ENCODE measurements at regions not wholly inside any gene's neighbourhood (a gene's known extent, or its start where the extent isn't known, plus 50 kb on each side); places are given as distances from the start of the nearest gene placed in this dataset.

- DNase-seq, result no peak
Observed at GRCh38 chr2:236501531-236501930, 68.1 kb upstream of the ACKR3 start.

- no peak for DNase-seq
Observed at GRCh38 chr2:236503100-236503499, 66.5 kb upstream of the ACKR3 start.

- no peak for DNase-seq
Observed at GRCh38 chr2:236503583-236503982, 66.0 kb upstream of the ACKR3 start.

- DNase-seq, result no peak
Observed at GRCh38 chr2:236505041-236505440, 64.6 kb upstream of the ACKR3 start.

- DNase-seq, result no peak
Observed at GRCh38 chr2:236505648-236506047, 64.0 kb upstream of the ACKR3 start.

- DNase-seq, result no peak
Observed at GRCh38 chr2:236507393-236508085, 62.1 kb upstream of the ACKR3 start.

GRCh38 chr2:236508466-236508865 is 61.2 kb upstream of the ACKR3 start:
- no peak for DNase-seq

- no peak for DNase-seq
Observed at GRCh38 chr2:236510034-236510433, 59.6 kb upstream of the ACKR3 start.

GRCh38 chr2:236511266-236511665 is 58.4 kb upstream of the ACKR3 start:
- DNase-seq, result no peak

- no peak for DNase-seq
Observed at GRCh38 chr2:236512267-236512666, 57.4 kb upstream of the ACKR3 start.

GRCh38 chr2:236512902-236513435 is 56.7 kb upstream of the ACKR3 start:
- peak; percentile 20 for DNase-seq

GRCh38 chr2:236513956-236514355 is 55.7 kb upstream of the ACKR3 start:
- no peak for DNase-seq

GRCh38 chr2:236516708-236517107 is 52.9 kb upstream of the ACKR3 start:
- no peak for DNase-seq

- DNase-seq, result no peak
Observed at GRCh38 chr2:236517251-236518031, 52.2 kb upstream of the ACKR3 start.

Measured in NCI-H748 treated with DMSO at 0.1 percent for 48 hours (cell line).